ENCODE measurements at regions not wholly inside any gene's neighbourhood (a gene's known extent, or its start where the extent isn't known, plus 50 kb on each side); places are given as distances from the start of the nearest gene placed in this dataset.

GRCh38 chr18:7333025-7333562 lies 102.2 kb downstream of the LRRC30 start:
- in situ Hi-C loops (cut with HindIII; ENCODE audit: low pct_unique_long_range_greater_than_20kb, low sequenced_read_pairs) = no loop called here

GRCh38 chr18:7334973-7335568 lies 104.2 kb downstream of the LRRC30 start:
- CTCF ChIA-PET = no interaction called here

More at GRCh38 chr18:7333025-7333562, 102.2 kb downstream of the LRRC30 start:
- TF ChIP-seq CTCF (IDR thresholded peaks at IDR 0.05) (no peak), SIN3A (IDR thresholded peaks at IDR 0.05; ENCODE audit: borderline replicate concordance, insufficient read depth, low read depth, low read length) (no peak), REST (IDR thresholded peaks at IDR 0.05; ENCODE audit: insufficient read depth in 1 of 2, low read depth in 2 of 2, low read length in 1 of 2) (no peak), TCF7L2 (IDR thresholded peaks at IDR 0.05; ENCODE audit: low read depth, low read length) (no peak)
- intact Hi-C loops (cut with micrococcal nuclease; ENCODE audit: unreplicated experiment) = no loop called here
- CTCF ChIA-PET = no interaction called here
- no TSS peak for BruUV-seq (replicated peaks)
- Histone ChIP-seq H3K27me3 (ENCODE audit: control insufficient read depth, insufficient read depth, low read length) (no peaks in the 10 kb centered on the region), H3K4me1 (ENCODE audit: control insufficient read depth, insufficient read depth, low read length) (no peaks in the 10 kb centered on the region), H3K4me3 (ENCODE audit: low read depth in 2 of 2, low read length in 2 of 2) (no peak overlapping the region), H3K9me3 (ENCODE audit: control insufficient read depth, insufficient read depth, low read depth, low read length) (no peaks in the 10 kb centered on the region), H3K36me3 (ENCODE audit: control insufficient read depth, insufficient read depth, low read length) (no peaks in the 10 kb centered on the region), H3K27ac (ENCODE audit: low read length) (no peak overlapping the region)
- no peak for ATAC-seq
- no peak for DNase-seq (ENCODE audit: low read depth, low spot score)
- POLR2A ChIA-PET = no interaction called here

More at GRCh38 chr18:7334973-7335568, 104.2 kb downstream of the LRRC30 start:
- DNase-seq (ENCODE audit: low read depth, low spot score) (no peak), ATAC-seq (no peak)
- intact Hi-C loops (cut with micrococcal nuclease; ENCODE audit: unreplicated experiment) = no loop called here
- in situ Hi-C loops (cut with HindIII; ENCODE audit: low pct_unique_long_range_greater_than_20kb, low sequenced_read_pairs) = no loop called here
- TF ChIP-seq CTCF (IDR thresholded peaks at IDR 0.05) = no peak
- POLR2A ChIA-PET = no interaction called here
- H3K36me3 ChIP-seq (ENCODE audit: control insufficient read depth, insufficient read depth, low read length) = no peaks in the 10 kb centered on the region
- no peaks in the 10 kb centered on the region for H3K27me3 ChIP-seq (ENCODE audit: control insufficient read depth, insufficient read depth, low read length)
- no peak overlapping the region for H3K4me3 ChIP-seq (ENCODE audit: low read depth in 2 of 2, low read length in 2 of 2)
- H3K27ac ChIP-seq (ENCODE audit: low read length) = no peak overlapping the region
- H3K4me1 ChIP-seq (ENCODE audit: control insufficient read depth, insufficient read depth, low read length) = no peaks in the 10 kb centered on the region
- H3K9me3 ChIP-seq (ENCODE audit: control insufficient read depth, insufficient read depth, low read depth, low read length) = no peaks in the 10 kb centered on the region
- no TSS peak for BruUV-seq (replicated peaks)
